Hepatocyte (in vitro differentiated cells): ENCODE measurements at regions not wholly inside any gene's neighbourhood (a gene's known extent, or its start where the extent isn't known, plus 50 kb on each side); places are given as distances from the start of the nearest gene placed in this dataset.

Source experiments
- DNase-seq: peaks from one replicate; pipeline ENCODE4 v3.0.0-alpha.2; 2016; ENCODE audit warnings: low spot score
- H2AFZ ChIP-seq: fragments of 200-600 bp; sonication (generic); 2 replicates; pipeline ENCODE4 v1.6.0; 2016; ENCODE audit warnings: antibody characterized with exemption, mild to moderate bottlenecking
- H3K27ac ChIP-seq: fragments of 200-600 bp; sonication (generic); 2 replicates; pipeline ENCODE4 v1.5.1; 2016; ENCODE audit warnings: mild to moderate bottlenecking
- H3K27me3 ChIP-seq: fragments of 200-600 bp; sonication (generic); 2 replicates; pipeline ENCODE4 v1.6.1; 2016
- H3K36me3 ChIP-seq: fragments of 200-600 bp; sonication (generic); replicated peaks from 2 replicates; pipeline ENCODE4 v1.5.1; 2016; ENCODE audit warnings: low read depth; ENCODE audit not compliant: insufficient read depth
- H3K4me1 ChIP-seq: fragments of 200-600 bp; sonication (generic); 2 replicates; pipeline ENCODE4 v1.5.1; 2016; ENCODE audit warnings: mild to moderate bottlenecking, moderate library complexity; ENCODE audit not compliant: insufficient read depth
- H3K4me2 ChIP-seq: fragments of 200-600 bp; sonication (generic); 2 replicates; pipeline ENCODE4 v1.6.0; 2016
- H3K4me3 ChIP-seq: fragments of 200-600 bp; sonication (generic); 2 replicates; pipeline ENCODE4 v1.5.1; 2016; ENCODE audit warnings: mild to moderate bottlenecking
- H3K79me2 ChIP-seq: fragments of 200-600 bp; sonication (generic); 2 replicates; pipeline ENCODE4 v1.6.0; 2017; ENCODE audit warnings: mild to moderate bottlenecking
- H3K9me2 ChIP-seq: fragments of 200-600 bp; sonication (generic); replicated peaks from 2 replicates; pipeline ENCODE4 v1.6.0; 2017; ENCODE audit warnings: mild to moderate bottlenecking; ENCODE audit not compliant: insufficient read depth
- H3K9me3 ChIP-seq: fragments of 200-600 bp; sonication (generic); 2 replicates; pipeline ENCODE4 v1.5.1; 2016; ENCODE audit warnings: low read depth, mild to moderate bottlenecking
- H4K20me1 ChIP-seq: fragments of 200-600 bp; sonication (generic); 2 replicates; pipeline ENCODE4 v1.6.0; 2016; ENCODE audit warnings: mild to moderate bottlenecking; ENCODE audit not compliant: insufficient read depth, poor library complexity, severe bottlenecking
- EZH2 ChIP-seq: fragments of 200-600 bp; sonication (generic); IDR thresholded peaks from 2 replicates; pipeline ENCODE4 v1.6.1; 2016; ENCODE audit warnings: antibody characterized with exemption, mild to moderate bottlenecking, borderline replicate concordance
- EZH2phosphoT487 ChIP-seq: fragments of 200-600 bp; sonication (generic); IDR thresholded peaks from one replicate; pipeline ENCODE4 v1.6.1; 2018; ENCODE audit warnings: antibody characterized with exemption, mild to moderate bottlenecking, low read depth, moderate library complexity; ENCODE audit not compliant: unreplicated experiment, severe bottlenecking
- WGBS: methylation state at CpG from one replicate; pipeline ENCODE4 v1.1.6; 2016; ENCODE audit warnings: low lambda C conversion rate; ENCODE audit errors: missing lambda C conversion rate; 5-methylcytosine and 5-hydroxymethylcytosine counted together
- TF ChIP-seq, protein P1 (sequence below): fragments of 200-600 bp; sonication (generic); IDR thresholded peaks from 2 replicates; pipeline ENCODE4 v1.5.1; 2016; ENCODE audit warnings: antibody characterized with exemption, mild to moderate bottlenecking; ENCODE audit not compliant: poor library complexity

- no peaks in the 10 kb centered on the region for H3K36me3 ChIP-seq
- H3K79me2 ChIP-seq: no peaks in the 10 kb centered on the region
- 61% methylated on average over 20 of the region's 20 CpGs for WGBS
- no peak overlapping the region for H2AFZ ChIP-seq
- no peak overlapping the region for H3K27ac ChIP-seq
- no peak for DNase-seq
- no peaks in the 10 kb centered on the region for H4K20me1 ChIP-seq
- peaks cover 39% of the 10 kb centered on the region for H3K27me3 ChIP-seq
- H3K4me1 ChIP-seq: no peaks in the 10 kb centered on the region
- no peaks in the 10 kb centered on the region for H3K9me3 ChIP-seq
- H3K4me3 ChIP-seq: no peak overlapping the region
- no peak overlapping the region for H3K4me2 ChIP-seq
- no peaks in the 10 kb centered on the region for H3K9me2 ChIP-seq
- TF ChIP-seq, protein P1, sequence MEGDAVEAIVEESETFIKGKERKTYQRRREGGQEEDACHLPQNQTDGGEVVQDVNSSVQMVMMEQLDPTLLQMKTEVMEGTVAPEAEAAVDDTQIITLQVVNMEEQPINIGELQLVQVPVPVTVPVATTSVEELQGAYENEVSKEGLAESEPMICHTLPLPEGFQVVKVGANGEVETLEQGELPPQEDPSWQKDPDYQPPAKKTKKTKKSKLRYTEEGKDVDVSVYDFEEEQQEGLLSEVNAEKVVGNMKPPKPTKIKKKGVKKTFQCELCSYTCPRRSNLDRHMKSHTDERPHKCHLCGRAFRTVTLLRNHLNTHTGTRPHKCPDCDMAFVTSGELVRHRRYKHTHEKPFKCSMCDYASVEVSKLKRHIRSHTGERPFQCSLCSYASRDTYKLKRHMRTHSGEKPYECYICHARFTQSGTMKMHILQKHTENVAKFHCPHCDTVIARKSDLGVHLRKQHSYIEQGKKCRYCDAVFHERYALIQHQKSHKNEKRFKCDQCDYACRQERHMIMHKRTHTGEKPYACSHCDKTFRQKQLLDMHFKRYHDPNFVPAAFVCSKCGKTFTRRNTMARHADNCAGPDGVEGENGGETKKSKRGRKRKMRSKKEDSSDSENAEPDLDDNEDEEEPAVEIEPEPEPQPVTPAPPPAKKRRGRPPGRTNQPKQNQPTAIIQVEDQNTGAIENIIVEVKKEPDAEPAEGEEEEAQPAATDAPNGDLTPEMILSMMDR: no peak
- TF ChIP-seq EZH2 (no peak), EZH2phosphoT487 (no peak)
These were observed 52.3 kb upstream of the PRR20G start for GRCh38 chr3:127339928-127340861.

- Histone ChIP-seq H3K27me3 (peaks cover 39% of the 10 kb centered on the region), H3K9me3 (peaks cover 3% of the 10 kb centered on the region), H3K4me2 (no peak overlapping the region), H3K4me1 (no peaks in the 10 kb centered on the region), H3K4me3 (no peak overlapping the region), H3K9me2 (no peaks in the 10 kb centered on the region), H2AFZ (no peak overlapping the region), H3K36me3 (no peaks in the 10 kb centered on the region), H3K79me2 (no peaks in the 10 kb centered on the region), H4K20me1 (no peaks in the 10 kb centered on the region), H3K27ac (no peak overlapping the region)
- TF ChIP-seq EZH2phosphoT487 (no peak), EZH2 (no peak)
- TF ChIP-seq, protein P1: no peak
- WGBS: 74% methylated on average over 3 of the region's 3 CpGs
- DNase-seq: no peak
These were observed 51.2 kb upstream of the PRR20G start for GRCh38 chr3:127339016-127339415.

GRCh38 chr3:127337911-127338531 is 50.2 kb upstream of the PRR20G start:
- no peaks in the 10 kb centered on the region for H3K9me2 ChIP-seq
- H2AFZ ChIP-seq: no peak overlapping the region
- DNase-seq: no peak
- H3K27ac ChIP-seq: no peak overlapping the region
- no peaks in the 10 kb centered on the region for H3K36me3 ChIP-seq
- H3K4me1 ChIP-seq: no peaks in the 10 kb centered on the region
- peaks cover 38% of the 10 kb centered on the region for H3K27me3 ChIP-seq
- TF ChIP-seq EZH2phosphoT487: no peak
- TF ChIP-seq, protein P1: no peak
- TF ChIP-seq EZH2: no peak
- peaks cover 3% of the 10 kb centered on the region for H3K9me3 ChIP-seq
- no peak overlapping the region for H3K4me3 ChIP-seq
- no peaks in the 10 kb centered on the region for H3K79me2 ChIP-seq
- 43% methylated on average over 35 of the region's 52 CpGs for WGBS
- peak overlapping the region; percentile 16 for H3K4me2 ChIP-seq
- H4K20me1 ChIP-seq: no peaks in the 10 kb centered on the region
